Neural cell (in vitro differentiated cells): ENCODE measurements at regions not wholly inside any gene's neighbourhood (a gene's known extent, or its start where the extent isn't known, plus 50 kb on each side); places are given as distances from the start of the nearest gene placed in this dataset.

Source experiments
- POLR2AphosphoS5 ChIP-seq: IDR thresholded peaks from 2 replicates; pipeline ENCODE4 v1.6.1; 2012
- RAD21 ChIP-seq: fragments of 450-650 bp; conservative IDR thresholded peaks from 2 replicates; pipeline ENCODE4 v1.6.1; 2014; ENCODE audit warnings: antibody characterized with exemption, mild to moderate bottlenecking, moderate library complexity
- TF ChIP-seq, protein P1 (sequence below): fragments of 450-650 bp; IDR thresholded peaks from 2 replicates; pipeline ENCODE4 v1.5.1; 2014; ENCODE audit warnings: antibody characterized with exemption, mild to moderate bottlenecking, moderate library complexity; ENCODE audit not compliant: poor library complexity, severe bottlenecking

DNA sequence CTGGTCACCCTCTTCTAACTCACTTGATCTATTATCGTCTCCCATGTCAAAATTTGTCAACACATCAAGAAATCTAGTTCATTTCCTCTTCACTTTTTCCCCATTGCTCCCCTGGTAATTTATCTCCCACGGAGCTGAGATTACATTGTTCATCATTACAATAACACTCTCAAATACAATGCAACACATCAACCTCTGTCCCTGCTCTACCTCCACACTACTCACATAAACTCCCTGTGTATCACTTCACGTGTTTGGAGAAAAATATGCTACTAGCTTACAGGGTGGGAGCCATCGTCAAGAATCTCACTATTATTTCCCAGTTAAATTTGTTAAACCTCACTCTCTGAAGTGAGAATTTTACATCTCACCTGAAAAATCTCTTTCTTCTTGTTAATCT lies 1006.4 kb downstream of the ARAP2 start:
- TF ChIP-seq, protein P1, sequence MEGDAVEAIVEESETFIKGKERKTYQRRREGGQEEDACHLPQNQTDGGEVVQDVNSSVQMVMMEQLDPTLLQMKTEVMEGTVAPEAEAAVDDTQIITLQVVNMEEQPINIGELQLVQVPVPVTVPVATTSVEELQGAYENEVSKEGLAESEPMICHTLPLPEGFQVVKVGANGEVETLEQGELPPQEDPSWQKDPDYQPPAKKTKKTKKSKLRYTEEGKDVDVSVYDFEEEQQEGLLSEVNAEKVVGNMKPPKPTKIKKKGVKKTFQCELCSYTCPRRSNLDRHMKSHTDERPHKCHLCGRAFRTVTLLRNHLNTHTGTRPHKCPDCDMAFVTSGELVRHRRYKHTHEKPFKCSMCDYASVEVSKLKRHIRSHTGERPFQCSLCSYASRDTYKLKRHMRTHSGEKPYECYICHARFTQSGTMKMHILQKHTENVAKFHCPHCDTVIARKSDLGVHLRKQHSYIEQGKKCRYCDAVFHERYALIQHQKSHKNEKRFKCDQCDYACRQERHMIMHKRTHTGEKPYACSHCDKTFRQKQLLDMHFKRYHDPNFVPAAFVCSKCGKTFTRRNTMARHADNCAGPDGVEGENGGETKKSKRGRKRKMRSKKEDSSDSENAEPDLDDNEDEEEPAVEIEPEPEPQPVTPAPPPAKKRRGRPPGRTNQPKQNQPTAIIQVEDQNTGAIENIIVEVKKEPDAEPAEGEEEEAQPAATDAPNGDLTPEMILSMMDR: no peak
- no peak for TF ChIP-seq RAD21
- TF ChIP-seq POLR2AphosphoS5: no peak
